ENCODE measurements at regions not wholly inside any gene's neighbourhood (a gene's known extent, or its start where the extent isn't known, plus 50 kb on each side); places are given as distances from the start of the nearest gene placed in this dataset.

- no peak for TF ChIP-seq CTCF (conservative IDR thresholded peaks at IDR 0.05)
- TF ChIP-seq EZH2 (IDR thresholded peaks at IDR 0.05; ENCODE audit: low read depth) = no peak
Measured at GRCh38 chr13:59182241-59182640, 981.5 kb downstream of the DIAPH3 start.
